GM12873 (cell line): ENCODE measurements at regions not wholly inside any gene's neighbourhood (a gene's known extent, or its start where the extent isn't known, plus 50 kb on each side); places are given as distances from the start of the nearest gene placed in this dataset.

Experiments
- CTCF ChIP-seq: IDR thresholded peaks from 2 replicates; pipeline ENCODE4 v1.5.1; 2012; ENCODE audit warnings: low read depth, mild to moderate bottlenecking, moderate library complexity, low read length, control low read depth; ENCODE audit not compliant: insufficient read depth; ENCODE audit errors: missing control alignments

GRCh38 chr3:72324253-72324811 is 523.9 kb downstream of the SHQ1 start:
- no peak for TF ChIP-seq CTCF

GRCh38 chr3:72323773-72324172 is 524.5 kb downstream of the SHQ1 start:
- TF ChIP-seq CTCF, result no peak

GRCh38 chr3:72322264-72322976 is 525.8 kb downstream of the SHQ1 start:
- TF ChIP-seq CTCF, result no peak

- TF ChIP-seq CTCF, result no peak
Measured at GRCh38 chr3:72320955-72321303, 527.3 kb downstream of the SHQ1 start.

- no peak for TF ChIP-seq CTCF
Measured at GRCh38 chr3:72320095-72320954, 527.9 kb downstream of the SHQ1 start.

- TF ChIP-seq CTCF, result no peak
Measured at GRCh38 chr3:72319194-72320094, 528.8 kb downstream of the SHQ1 start.
